Activated CD4-positive, CD25-positive, alpha-beta regulatory T cell treated with anti-CD3 and anti-CD28 coated beads, Interleukin-2, amount 50 U/mL, for 24 hours (primary cell): ENCODE measurements at regions not wholly inside any gene's neighbourhood (a gene's known extent, or its start where the extent isn't known, plus 50 kb on each side); places are given as distances from the start of the nearest gene placed in this dataset.
"Not testable (repeated sequence)": the region's sequence is repeated elsewhere in the genome, so short reads cannot be mapped to it uniquely, and the experiment has no call there.

Source experiments
- ATAC-seq, 2 donors: fragments of 150-1000 bp; cut with Tn5 transposase; one replicate each; pipeline ENCODE4 v1.10.0; 2021; ENCODE audit warnings: mild to moderate bottlenecking in 1 of 2, moderate library complexity in 1 of 2

DNA sequence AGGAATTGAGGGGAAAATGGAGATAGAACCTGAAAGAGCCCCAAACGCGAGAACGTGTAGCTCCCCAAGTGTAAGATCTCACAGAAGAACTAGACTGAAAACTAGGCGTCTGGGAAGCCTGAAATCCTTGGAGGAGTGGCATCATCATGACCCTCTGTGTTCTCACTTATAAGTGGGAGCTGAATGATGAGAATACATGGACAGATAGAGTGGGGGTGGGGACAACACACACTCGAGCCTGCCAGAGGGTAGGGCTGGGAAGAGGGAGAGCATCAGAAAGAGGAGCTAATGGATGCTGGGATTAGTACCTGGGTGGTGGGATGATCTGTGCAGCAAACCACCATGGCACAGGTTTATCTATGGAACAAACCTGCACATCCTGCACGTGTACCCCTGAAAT, 258.7 kb upstream of the NOTCH2NLA start:
- ATAC-seq: not testable (repeated sequence)

DNA sequence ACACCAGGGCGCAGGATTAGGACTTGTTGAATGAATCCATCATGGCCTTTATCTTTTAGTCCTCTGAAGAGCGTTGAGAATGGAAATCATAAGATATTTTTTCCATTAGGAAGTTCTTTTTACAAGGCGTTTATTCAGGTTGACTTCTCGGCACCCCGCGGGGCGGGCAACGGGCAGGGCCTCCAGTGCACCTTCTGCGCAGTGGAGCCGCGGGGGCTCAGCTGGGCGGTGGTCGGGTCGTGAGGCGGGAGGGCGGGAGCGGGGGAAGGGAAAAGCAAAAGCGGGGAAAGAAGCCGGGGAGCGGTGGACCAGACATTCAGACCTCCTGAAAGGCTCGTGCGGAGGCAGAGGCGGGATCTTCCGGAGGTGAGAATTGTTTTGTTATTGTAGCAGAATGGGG, 258.3 kb upstream of the NOTCH2NLA start:
- not testable (repeated sequence) for ATAC-seq

DNA sequence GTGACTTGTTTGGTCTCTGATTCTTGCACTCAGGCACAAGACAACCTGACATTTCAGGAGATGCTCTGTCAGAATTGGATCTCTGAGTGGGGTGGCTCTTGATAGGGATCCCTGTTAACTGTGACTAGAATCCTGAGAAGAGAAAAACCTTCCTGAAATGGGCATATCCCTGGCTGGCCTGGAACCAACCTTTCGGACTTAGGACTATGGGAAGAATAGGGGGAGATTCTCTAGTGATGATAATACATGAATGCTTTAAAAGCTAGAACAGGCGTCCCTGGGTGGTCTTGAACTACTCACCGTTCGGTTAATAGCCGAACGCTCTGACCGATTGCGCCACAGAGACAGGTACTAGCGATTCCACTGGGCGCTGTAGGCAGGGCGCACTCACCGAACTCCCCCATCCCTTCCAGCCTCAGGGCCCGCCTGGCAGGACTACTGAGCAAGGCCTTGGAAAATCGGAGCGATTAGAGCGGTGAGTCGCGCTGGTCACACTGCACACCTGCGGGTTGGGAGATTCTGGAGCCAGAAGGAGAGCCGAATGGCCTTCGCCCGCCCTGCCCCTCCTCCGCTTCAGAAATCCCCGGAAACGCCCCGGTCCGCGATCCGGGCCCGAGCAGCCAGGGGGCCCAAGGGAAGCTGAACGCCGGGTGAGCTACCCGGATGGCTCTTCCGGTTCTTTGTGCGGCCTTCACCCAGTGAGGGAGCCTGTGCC, 257.6 kb upstream of the NOTCH2NLA start:
- ATAC-seq: not testable (repeated sequence)

DNA sequence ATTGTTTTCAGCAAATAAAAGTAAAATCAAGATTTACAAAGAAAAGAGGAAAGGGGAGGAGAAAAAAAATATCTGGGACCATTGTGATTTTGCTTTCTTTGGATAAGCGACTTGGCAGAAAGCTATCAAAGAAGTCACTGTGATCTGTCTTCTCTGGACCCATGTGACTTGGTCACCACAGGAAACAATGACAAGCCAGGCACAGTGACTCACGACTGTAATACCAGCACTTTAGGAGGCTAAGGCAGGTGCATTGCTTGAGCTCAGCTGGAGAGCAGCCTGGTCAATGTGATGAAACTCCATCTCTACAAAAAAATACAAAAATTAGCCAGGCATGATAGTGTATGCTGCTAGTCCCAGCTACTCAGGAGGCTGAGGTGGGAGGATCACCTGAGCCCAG, 255.4 kb upstream of the NOTCH2NLA start:
- ATAC-seq: peak; percentile 89 to 97

DNA sequence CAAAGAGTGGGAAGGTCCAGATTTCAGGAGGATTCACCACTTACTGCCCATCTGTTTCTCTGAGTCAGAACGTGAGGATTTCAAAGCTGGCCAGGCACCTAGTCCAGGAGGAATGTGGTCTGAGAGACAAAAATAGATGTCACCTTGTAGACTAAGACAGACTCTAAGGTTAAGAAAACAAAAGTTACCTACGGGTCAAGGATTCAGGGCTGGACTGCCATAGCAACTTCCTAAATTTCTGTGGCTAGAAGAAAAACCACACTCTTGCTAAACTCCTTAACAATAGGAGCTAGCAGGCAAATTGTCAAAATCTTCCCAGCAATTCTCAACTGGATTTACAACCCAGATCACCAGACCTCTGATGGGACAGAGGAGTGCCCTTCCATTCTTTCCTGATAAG, 250.4 kb upstream of the NOTCH2NLA start:
- not testable (repeated sequence) for ATAC-seq

DNA sequence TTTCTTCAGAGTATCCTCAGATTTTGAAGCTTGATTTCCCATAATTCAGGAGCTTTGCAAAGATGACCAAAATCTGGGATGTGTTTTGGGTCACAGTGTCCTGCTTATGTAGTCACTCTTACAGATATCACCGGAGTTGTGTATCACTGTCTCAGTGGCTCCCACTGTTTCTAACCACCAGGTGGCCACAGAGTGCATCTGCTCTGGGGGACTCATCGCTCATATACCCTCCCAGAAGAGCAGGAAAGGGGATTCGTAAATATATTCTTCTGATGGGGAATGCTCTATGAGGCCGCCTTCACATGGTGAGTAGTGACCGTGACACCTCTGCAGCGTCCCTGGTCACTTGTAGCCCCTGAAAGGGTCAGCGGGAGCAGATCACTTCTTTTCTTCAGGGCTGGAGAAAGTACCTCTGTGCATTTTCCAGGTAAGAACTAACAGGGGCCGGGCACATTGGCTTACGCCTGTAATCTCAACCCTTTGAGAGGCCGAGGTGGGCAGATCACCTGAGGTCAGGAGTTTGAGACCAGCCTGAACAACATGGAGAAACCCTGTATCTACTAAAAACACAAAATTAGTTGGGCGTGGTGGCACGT, 249.4 kb upstream of the NOTCH2NLA start:
- ATAC-seq: peak in 1 of 2 donors; percentile 33

DNA sequence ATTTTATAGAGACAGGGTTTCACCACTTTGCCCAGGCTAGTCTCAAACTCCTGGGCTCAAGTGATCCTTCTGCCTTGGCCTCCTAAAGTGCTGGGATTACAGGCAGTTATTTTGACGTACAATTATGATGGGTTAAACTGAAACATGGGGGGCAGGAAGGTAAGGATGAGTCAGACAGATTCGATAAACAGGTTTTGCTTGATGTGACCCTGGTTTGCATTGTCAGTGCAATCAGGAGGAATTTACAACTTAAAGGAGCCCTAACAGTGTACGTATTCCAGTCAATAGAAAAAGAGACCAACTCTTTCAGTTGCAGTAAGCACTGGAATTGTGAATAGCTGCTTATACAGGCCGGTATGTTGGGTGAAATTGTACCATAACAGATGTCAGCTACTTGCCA, 246.3 kb upstream of the NOTCH2NLA start:
- not testable (repeated sequence) for ATAC-seq

DNA sequence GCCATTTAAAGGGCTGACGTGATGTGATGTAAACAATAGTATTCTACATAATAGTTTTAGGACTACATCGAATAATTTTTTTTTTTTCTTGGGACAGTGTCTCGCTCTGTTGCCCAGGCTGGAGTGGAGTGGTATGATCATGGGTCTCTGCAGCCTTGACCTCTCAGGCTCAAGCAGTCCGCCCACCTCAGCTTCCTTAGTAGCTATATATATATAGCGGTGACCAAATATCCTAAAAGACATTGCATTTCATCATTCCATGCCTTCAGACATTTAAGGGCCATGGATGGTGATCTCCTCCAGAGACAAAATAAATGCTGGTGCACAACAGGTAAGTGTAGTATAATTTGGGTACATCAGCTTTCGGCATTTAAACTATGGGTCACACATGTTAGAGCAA, 245.4 kb upstream of the NOTCH2NLA start:
- not testable (repeated sequence) for ATAC-seq

DNA sequence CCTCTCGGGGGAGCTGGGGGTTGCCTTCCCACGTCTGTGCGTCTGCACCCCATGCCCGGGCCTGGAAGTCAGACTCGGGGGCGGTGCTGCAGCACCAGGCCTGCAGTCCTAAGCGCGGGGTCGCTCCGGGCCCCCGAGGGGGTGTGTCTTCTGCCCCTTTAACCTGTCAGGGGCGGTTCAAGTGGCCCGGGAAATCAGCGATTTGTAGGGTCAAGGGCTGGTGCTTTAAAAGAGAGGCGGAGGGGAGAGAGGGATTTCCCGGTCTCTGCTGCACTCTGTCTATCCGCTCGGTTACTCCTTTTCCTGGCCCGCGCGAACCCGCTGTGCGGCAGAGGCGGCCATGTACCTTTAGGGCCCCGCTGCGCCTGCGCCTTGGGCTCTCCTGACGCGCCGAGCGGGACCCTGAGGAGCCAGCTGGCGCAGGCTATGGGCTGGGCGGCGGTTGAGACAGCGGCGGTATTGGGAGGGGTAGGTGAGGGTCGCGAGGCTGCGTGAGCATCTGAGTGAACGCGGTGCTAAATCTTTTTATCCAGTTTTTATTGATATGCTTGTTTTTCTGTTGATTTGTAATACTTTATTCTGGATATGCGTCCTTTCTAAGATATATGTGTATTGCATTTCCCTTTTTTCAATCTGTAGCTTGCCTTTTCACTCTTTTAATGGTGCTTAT, 243.5 kb upstream of the NOTCH2NLA start:
- ATAC-seq: peak; percentile 100

DNA sequence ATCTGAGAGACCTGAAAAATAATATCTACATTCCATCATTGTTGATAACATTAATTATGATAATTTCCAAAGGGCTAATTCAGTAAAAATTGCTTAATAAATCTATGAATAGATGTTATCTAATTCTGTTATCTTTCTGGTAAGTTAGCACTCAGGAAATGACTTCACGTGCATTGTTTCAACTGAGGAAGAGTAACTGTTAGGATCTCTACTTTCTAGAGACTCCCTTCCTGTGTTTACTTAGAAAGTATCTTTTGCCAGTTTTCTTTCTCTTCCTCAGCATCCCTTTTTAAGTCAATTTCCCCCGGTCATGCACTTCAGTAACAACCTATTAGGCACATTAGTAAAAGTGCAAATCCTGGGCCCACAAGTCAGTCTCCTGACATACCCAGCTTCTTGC, 231.1 kb upstream of the NOTCH2NLA start:
- not testable (repeated sequence) for ATAC-seq

DNA sequence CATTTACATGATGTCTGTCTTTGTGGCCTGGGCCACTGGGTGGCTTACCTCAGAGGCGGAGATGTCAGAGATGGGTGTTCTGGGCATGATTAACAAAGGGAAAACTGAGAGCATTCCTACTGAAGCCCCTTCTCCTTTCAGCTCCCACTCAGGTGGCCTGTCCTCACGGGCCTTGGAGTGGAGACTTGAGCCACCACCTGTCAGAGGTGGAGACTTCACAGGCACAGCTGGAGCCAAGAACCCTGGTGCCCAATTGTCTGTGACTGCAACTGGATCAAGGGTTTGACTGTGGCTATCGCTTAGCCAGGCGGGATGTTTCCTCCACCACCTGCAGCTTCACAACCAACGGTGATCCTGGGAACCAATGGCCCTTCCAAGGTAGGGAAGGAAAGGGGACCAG, 230.5 kb upstream of the NOTCH2NLA start:
- not testable (repeated sequence) for ATAC-seq

DNA sequence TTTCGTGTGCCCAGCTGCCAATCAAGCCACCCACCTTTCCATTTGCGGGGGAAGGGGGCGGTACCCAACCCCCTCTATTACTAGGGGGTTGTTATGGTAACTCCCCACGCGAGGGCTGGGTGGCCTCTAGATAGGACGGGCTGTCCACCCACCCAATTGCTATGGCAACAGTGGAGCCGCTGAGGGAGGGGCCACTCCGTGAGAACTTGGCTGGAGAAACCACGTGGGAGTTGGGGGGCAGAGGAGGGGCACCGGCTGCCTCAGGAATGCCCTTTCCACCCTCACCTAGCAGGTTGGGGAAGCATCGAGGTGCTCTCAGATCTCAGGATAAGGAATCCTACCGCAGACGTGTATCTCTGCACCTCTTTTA, 220.0 kb upstream of the NOTCH2NLA start:
- not testable (repeated sequence) for ATAC-seq

DNA sequence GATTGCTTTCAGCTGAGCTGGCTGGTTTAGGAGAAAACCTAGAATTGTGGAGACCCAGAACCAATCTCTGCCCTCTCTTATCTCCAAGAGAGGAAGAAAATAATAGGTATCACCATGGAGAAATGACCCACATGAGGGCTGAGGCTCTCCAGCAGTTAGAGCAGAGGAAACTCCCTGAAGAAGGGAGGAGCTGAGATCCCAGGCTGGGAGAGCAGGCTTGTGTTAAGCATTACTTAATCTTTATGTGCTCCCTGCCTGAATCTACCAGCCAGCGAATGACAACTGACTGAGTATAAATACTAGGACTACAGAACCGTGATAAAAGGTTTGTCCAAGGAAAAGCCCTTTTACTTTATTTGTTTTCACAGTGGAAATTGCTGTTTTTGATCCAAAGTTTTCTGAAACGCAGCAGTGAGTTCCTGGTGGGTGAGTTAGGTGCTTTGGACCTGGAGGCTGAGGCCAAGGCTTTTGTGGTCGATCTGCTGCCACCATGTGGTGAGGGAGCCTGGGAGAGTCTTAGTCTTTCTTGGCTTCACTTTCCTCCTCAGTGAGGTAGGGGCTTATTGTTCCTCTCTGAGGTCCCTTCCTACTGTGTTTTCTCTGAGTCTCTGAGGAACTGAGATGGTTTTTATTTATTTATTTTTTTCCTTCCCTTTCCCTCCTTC, 219.5 kb upstream of the NOTCH2NLA start:
- ATAC-seq: not testable (repeated sequence)

DNA sequence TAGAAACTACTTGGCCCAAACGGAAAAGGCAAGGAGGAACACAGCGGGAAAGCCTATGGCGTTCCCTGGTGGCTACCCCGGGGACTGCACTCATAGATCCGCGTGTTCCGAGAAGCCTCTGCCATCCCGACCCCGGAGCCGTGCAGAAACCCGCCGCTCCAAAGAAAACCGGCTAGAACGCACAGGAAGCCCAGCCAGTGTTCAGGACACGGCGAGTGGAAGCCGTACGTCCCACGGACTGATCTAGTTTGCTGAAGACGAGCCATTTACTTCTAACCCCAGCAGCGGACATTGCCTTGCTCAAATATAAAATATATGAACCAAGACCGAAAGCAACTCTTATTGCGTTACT, 215.0 kb upstream of the NOTCH2NLA start:
- not testable (repeated sequence) for ATAC-seq

DNA sequence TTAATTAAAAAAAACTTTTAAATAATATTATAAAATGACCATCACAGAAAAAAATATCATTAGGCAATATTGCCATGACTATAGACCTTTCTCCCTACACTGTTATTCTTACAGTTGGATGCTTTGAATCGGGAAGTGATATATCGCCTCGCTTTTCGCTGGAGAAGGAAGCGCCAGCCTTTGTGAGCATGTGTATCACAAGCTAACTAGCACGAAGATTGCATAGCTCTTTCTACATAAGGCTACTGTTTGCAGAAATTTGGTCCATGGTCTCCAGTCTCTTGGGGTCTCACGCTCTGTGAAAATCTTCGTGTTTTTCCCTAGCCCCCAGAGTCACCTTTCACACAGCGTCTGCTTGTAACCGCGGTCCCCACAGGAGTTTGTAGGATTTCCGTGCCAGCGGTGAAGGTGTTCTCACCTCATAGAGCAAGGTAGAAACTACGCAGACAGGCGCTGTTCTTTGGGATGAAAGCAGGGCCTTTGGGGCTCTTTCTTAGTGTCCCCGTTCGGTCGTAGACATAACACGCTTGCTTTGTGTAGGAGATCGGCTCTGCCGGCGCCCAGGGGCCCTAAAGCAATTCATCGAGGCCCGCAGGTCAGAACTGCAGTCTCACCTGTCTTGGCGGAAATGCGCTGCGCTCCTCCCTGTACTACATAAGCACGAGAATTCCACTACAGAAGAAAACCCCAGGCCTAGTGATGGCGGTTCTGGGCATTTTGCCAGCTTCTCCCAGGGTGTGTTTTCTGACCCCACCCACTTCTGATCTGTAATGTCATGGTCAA, 214.5 kb upstream of the NOTCH2NLA start:
- not testable (repeated sequence) for ATAC-seq

DNA sequence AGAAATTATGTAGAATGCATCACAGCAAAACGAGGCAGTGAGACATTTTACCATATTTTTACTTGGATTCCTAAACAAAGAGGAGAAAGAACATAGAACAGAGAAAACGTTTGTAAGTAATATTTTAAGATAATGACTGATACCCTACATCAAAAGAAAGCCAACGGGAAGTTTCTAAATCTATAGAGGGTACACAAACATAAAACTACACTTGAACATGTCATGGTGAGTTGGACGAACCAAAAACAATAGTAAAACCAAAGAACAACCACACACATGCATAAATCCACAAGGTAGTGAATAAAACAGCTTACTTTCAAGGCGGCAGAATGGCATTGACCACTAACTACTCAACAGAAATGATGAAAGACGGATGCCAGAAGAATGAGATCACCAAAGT, 209.7 kb upstream of the NOTCH2NLA start:
- not testable (repeated sequence) for ATAC-seq

DNA sequence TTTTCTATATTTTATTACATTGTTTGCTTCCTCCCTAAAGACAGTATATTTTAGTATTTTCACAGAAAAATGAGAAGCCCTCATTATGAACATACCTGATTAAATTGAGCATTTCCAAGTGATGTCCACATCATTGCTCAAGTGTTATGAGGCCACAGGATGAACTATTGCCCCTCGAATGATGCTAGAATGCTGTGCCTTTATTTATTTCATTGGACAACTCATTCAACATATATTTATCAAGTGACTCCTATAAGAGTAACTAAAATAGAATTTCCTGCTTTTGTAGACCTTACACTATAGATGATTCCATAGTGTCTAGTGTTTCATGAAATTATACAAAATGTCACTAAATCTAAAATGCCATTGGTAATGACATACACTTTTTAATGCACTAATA, 187.8 kb upstream of the NOTCH2NLA start:
- ATAC-seq: not testable (repeated sequence)

DNA sequence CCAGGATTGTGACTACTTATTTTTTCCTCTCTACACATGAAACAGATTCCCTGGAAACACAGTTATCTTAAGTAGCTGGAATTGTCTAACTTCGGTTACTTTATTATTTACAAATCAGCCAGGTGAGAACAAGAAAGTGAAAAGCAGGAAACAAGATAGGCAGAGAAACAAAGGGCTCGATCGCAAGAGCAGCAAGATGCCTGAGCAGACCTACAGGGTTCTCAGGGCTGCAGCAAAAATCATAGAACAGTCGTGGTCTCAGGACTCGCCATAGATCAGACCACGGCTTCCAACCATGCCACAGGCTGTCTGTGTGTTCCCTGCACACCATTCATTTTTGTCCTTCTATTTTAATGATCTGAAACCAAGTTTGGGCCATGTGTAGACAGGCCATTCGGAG, 186.2 kb upstream of the NOTCH2NLA start:
- not testable (repeated sequence) for ATAC-seq

DNA sequence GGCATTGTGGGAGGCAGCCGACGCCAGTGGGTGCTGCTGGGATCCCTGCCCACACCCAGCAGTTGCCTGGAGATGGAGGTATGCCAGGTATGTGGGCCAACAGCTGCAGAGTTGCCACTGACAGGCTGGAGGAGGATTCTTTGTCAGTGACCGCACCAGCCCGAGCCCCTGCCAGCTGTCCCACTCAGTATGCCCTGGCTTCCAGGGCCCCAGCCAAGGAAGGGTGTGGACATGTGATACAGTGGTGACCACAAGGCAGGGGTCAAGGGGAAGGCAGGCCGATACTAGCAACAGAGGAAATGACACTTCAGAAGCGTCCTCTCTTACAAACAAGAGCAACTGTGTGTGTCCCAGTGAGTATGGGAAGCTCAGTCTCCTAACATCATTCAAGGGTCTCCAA, 185.1 kb upstream of the NOTCH2NLA start:
- not testable (repeated sequence) for ATAC-seq

DNA sequence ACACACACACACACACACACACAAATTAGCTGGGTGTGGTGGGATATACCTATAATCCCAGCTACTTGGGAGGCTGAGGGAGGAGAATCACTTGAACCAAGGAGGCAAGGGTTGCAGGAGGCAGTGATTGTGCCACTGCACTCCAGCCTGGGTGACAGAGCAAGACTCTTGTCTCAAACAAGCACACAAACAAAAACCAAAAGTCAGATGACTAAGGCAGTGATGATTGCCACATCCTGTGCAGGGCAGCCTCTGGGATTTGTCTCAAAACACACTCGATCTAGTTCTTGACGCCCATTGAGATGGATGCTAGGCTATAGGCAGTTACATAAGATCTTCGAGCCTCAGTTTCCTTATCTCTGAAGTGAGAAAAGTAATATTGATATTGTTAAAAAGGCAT, 183.1 kb upstream of the NOTCH2NLA start:
- peak; percentile 62 to 69 for ATAC-seq

DNA sequence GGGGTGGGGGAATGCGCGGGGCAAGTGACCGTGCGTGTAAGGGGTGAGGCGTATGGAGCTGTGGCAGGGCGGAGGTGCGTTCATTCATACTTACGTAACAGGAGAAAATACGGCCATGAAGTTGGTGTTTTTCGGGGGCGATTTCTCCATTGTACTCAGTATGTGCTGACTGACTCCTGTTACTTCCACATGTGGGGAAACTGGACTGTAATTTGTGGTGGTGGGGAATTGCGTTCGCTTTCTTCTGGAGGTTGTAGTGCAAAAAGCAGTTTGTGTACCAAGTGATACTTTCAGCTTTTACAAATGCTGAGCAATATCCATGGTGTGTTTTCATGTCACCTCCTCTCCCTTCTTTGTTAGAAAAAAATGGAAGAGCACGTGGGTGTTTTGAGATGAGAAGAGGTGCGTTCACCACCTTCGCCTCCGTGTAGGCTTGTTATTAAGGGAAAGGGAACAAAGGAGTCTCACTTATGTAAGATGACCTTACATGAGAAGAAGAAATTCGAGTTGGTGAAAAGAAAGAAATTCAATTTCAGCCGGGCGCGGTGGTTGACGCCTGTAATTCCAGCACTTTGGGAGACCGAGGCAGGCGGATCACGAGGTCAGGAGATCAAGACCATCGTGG, 181.1 kb upstream of the NOTCH2NLA start:
- peak; percentile 74 to 82 for ATAC-seq

DNA sequence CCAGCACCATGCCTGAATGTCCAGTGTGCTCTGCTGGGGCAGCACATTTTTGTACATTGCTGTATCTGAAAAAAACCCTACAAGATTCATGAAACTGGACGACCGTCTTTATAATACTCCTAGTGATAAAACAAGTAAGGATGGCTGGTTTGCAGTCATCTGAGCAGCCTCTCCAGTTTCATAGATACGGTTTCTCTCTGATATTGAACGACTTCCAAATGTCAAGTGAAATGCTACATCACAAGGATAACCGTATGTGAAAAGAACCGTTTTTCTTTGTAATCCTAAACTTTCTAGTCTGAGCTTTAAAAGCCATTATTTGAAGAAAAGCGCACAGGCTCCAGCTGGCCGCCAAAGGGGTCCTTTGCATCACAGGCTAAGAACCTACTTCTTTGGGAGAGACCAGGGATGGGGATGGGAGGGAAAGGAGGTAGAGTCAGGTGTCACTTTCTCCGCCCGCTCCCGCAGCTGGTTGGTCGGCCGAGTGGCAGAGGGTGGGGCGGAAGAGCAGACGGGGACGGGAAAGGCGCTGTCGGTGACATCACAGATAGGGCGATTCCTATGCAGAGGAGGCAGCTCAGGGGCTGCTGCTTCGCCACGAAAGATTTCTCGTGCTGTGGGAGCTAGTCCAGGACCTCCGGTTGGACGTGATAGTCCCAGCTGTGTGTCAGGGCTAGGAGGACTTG, 180.4 kb upstream of the NOTCH2NLA start:
- ATAC-seq: peak; percentile 69 to 71
